Astrocyte (in vitro differentiated cells and primary cell): ENCODE measurements at regions not wholly inside any gene's neighbourhood (a gene's known extent, or its start where the extent isn't known, plus 50 kb on each side); places are given as distances from the start of the nearest gene placed in this dataset.

ENCODE experiments used
- DNase-seq: peaks from one replicate; pipeline ENCODE4 v3.0.0-alpha.2; 2010; ENCODE audit warnings: low read depth
- FAIRE-seq: peaks from 2 replicates; lab custom pipeline; 2011; peaks lifted over from hg19 to GRCh38; lab: Jason Lieb, UNC
- H2AFZ ChIP-seq: 2 replicates; pipeline ENCODE4 v1.6.0; 2012; ENCODE audit warnings: low read depth, low read length, inconsistent platforms
- H3K27ac ChIP-seq: 2 replicates; pipeline ENCODE4 v1.5.1; 2011; ENCODE audit warnings: low read depth, low read length, inconsistent platforms
- H3K27me3 ChIP-seq: 2 replicates; pipeline ENCODE4 v1.6.0; 2011; ENCODE audit warnings: low read length, inconsistent platforms; ENCODE audit not compliant: insufficient read depth
- H3K36me3 ChIP-seq: 2 replicates; pipeline ENCODE4 v1.5.1; 2011; ENCODE audit warnings: low read length, inconsistent platforms; ENCODE audit not compliant: insufficient read depth
- H3K4me1 ChIP-seq: 2 replicates; pipeline ENCODE4 v1.5.1; 2011; ENCODE audit warnings: low read length, inconsistent platforms; ENCODE audit not compliant: insufficient read depth
- H3K4me2 ChIP-seq: 2 replicates; pipeline ENCODE4 v1.6.0; 2012; ENCODE audit warnings: low read length, inconsistent platforms
- H3K4me3 ChIP-seq: 2 replicates; pipeline ENCODE4 v1.5.1; 2011; ENCODE audit warnings: low read depth, mild to moderate bottlenecking, low read length, inconsistent platforms; ENCODE audit not compliant: insufficient read depth
- H3K79me2 ChIP-seq: 2 replicates; pipeline ENCODE4 v1.6.0; 2012; ENCODE audit warnings: mild to moderate bottlenecking, low read length, inconsistent platforms; ENCODE audit not compliant: insufficient read depth
- H3K9ac ChIP-seq: 2 replicates; pipeline ENCODE4 v1.6.0; 2012; ENCODE audit warnings: mild to moderate bottlenecking, low read length, inconsistent platforms
- H3K9me3 ChIP-seq: 2 replicates; pipeline ENCODE4 v1.5.1; 2012; ENCODE audit warnings: low read depth, mild to moderate bottlenecking, low read length, inconsistent platforms; ENCODE audit not compliant: insufficient read depth
- H4K20me1 ChIP-seq: 2 replicates; pipeline ENCODE4 v1.6.0; 2012; ENCODE audit warnings: low read length, inconsistent platforms; ENCODE audit not compliant: insufficient read depth
- H3K27ac Mint-ChIP-seq: one replicate; pipeline ENCODE4 v1.8.0; 2021; ENCODE audit warnings: mild to moderate bottlenecking, mixed read lengths; ENCODE audit not compliant: unreplicated experiment
- H3K27me3 Mint-ChIP-seq: one replicate; pipeline ENCODE4 v1.8.0; 2021; ENCODE audit warnings: low read depth, mixed read lengths; ENCODE audit not compliant: unreplicated experiment
- H3K36me3 Mint-ChIP-seq: one replicate; pipeline ENCODE4 v1.8.0; 2021; ENCODE audit warnings: low read depth, mixed read lengths; ENCODE audit not compliant: unreplicated experiment
- H3K4me1 Mint-ChIP-seq: one replicate; pipeline ENCODE4 v1.8.0; 2021; ENCODE audit warnings: low read depth, mixed read lengths; ENCODE audit not compliant: unreplicated experiment
- H3K4me3 Mint-ChIP-seq: one replicate; pipeline ENCODE4 v1.8.0; 2021; ENCODE audit warnings: mild to moderate bottlenecking, moderate library complexity, mixed read lengths; ENCODE audit not compliant: unreplicated experiment
- H3K9me3 Mint-ChIP-seq: one replicate; pipeline ENCODE4 v1.8.0; 2021; ENCODE audit warnings: mild to moderate bottlenecking, mixed read lengths; ENCODE audit not compliant: unreplicated experiment
- CTCF ChIP-seq: IDR thresholded peaks from 2 replicates; pipeline ENCODE4 v1.5.1; 2011; ENCODE audit warnings: low read depth, mild to moderate bottlenecking, inconsistent platforms, low read length, moderate library complexity; ENCODE audit not compliant: insufficient read depth
- EZH2 ChIP-seq: IDR thresholded peaks from 2 replicates; pipeline ENCODE4 v1.6.1; 2012; ENCODE audit warnings: mild to moderate bottlenecking, low read length, inconsistent platforms; ENCODE audit not compliant: insufficient read depth

- DNase-seq (no peak), FAIRE-seq (no peak)
- no peaks in the 10 kb centered on the region for H3K27me3 ChIP-seq
- H2AFZ ChIP-seq, result no peak overlapping the region
- no peak overlapping the region for H3K4me2 ChIP-seq
- no peaks in the 10 kb centered on the region for H3K79me2 ChIP-seq
- TF ChIP-seq EZH2, result no peak
- TF ChIP-seq CTCF, result no peak
- H3K27ac ChIP-seq, result no peak overlapping the region
- H3K9ac ChIP-seq, result no peak overlapping the region
- H3K4me3 Mint-ChIP-seq, result no peak overlapping the region
- H3K4me3 ChIP-seq, result no peak overlapping the region
- H4K20me1 ChIP-seq, result no peaks in the 10 kb centered on the region
- H3K4me1 Mint-ChIP-seq, result no peaks in the 10 kb centered on the region
- H3K9me3 Mint-ChIP-seq, result peaks cover 2% of the 10 kb centered on the region
- H3K27me3 Mint-ChIP-seq, result no peaks in the 10 kb centered on the region
- H3K9me3 ChIP-seq, result no peaks in the 10 kb centered on the region
- H3K36me3 ChIP-seq, result no peaks in the 10 kb centered on the region
- no peak overlapping the region for H3K27ac Mint-ChIP-seq
- H3K4me1 ChIP-seq, result no peaks in the 10 kb centered on the region
- no peaks in the 10 kb centered on the region for H3K36me3 Mint-ChIP-seq
These were observed 211.0 kb downstream of the PMAIP1 start for GRCh38 chr18:60110836-60111235.

GRCh38 chr18:60100778-60101177, 201.0 kb downstream of the PMAIP1 start:
- Histone ChIP-seq H3K4me1 (no peaks in the 10 kb centered on the region), H3K4me3 (no peak overlapping the region), H3K36me3 (no peaks in the 10 kb centered on the region), H3K79me2 (no peaks in the 10 kb centered on the region), H3K9me3 (no peaks in the 10 kb centered on the region), H3K27me3 (no peaks in the 10 kb centered on the region), H4K20me1 (no peaks in the 10 kb centered on the region), H3K4me2 (no peak overlapping the region), H3K9ac (no peak overlapping the region), H2AFZ (no peak overlapping the region), H3K27ac (no peak overlapping the region)
- no peaks in the 10 kb centered on the region for H3K36me3 Mint-ChIP-seq
- H3K27me3 Mint-ChIP-seq, result no peaks in the 10 kb centered on the region
- FAIRE-seq (no peak), DNase-seq (no peak)
- no peak overlapping the region for H3K27ac Mint-ChIP-seq
- no peak for TF ChIP-seq EZH2
- TF ChIP-seq CTCF, result no peak
- no peak overlapping the region for H3K4me3 Mint-ChIP-seq
- H3K9me3 Mint-ChIP-seq, result no peaks in the 10 kb centered on the region
- no peaks in the 10 kb centered on the region for H3K4me1 Mint-ChIP-seq

GRCh38 chr18:60099709-60100108, 199.9 kb downstream of the PMAIP1 start:
- H3K4me3 ChIP-seq, result no peak overlapping the region
- H3K9me3 Mint-ChIP-seq, result no peaks in the 10 kb centered on the region
- TF ChIP-seq EZH2 (no peak), CTCF (no peak)
- H3K27ac Mint-ChIP-seq, result no peak overlapping the region
- no peak overlapping the region for H2AFZ ChIP-seq
- no peaks in the 10 kb centered on the region for H3K4me1 ChIP-seq
- H3K36me3 Mint-ChIP-seq, result no peaks in the 10 kb centered on the region
- no peak overlapping the region for H3K4me3 Mint-ChIP-seq
- DNase-seq (no peak), FAIRE-seq (no peak)
- no peak overlapping the region for H3K9ac ChIP-seq
- no peaks in the 10 kb centered on the region for H3K9me3 ChIP-seq
- H3K27me3 ChIP-seq, result no peaks in the 10 kb centered on the region
- no peak overlapping the region for H3K4me2 ChIP-seq
- H3K4me1 Mint-ChIP-seq, result no peaks in the 10 kb centered on the region
- H4K20me1 ChIP-seq, result no peaks in the 10 kb centered on the region
- no peaks in the 10 kb centered on the region for H3K27me3 Mint-ChIP-seq
- no peaks in the 10 kb centered on the region for H3K79me2 ChIP-seq
- no peaks in the 10 kb centered on the region for H3K36me3 ChIP-seq
- no peak overlapping the region for H3K27ac ChIP-seq
